GM21825 (cell line): ENCODE measurements at regions not wholly inside any gene's neighbourhood (a gene's known extent, or its start where the extent isn't known, plus 50 kb on each side); places are given as distances from the start of the nearest gene placed in this dataset.

ENCODE experiments used
- ATAC-seq: cut with Tn5 transposase; IDR thresholded peaks from one replicate; pipeline ENCODE4 v1.9.1; 2021; ENCODE audit warnings: mild to moderate bottlenecking, moderate library complexity; ENCODE audit not compliant: unreplicated experiment

- no peak for ATAC-seq
These were observed 62.6 kb upstream of the BICD1 start for GRCh38 chr12:32043928-32044549.

- ATAC-seq, result no peak
These were observed 59.1 kb upstream of the BICD1 start for GRCh38 chr12:32047357-32048212.

GRCh38 chr12:32048791-32049190 lies 57.9 kb upstream of the BICD1 start:
- ATAC-seq, result no peak

GRCh38 chr12:32049956-32050355 lies 56.7 kb upstream of the BICD1 start:
- no peak for ATAC-seq

- ATAC-seq, result no peak
These were observed 55.0 kb upstream of the BICD1 start for GRCh38 chr12:32051511-32052211.

GRCh38 chr12:32052212-32052713 lies 54.4 kb upstream of the BICD1 start:
- no peak for ATAC-seq

- no peak for ATAC-seq
These were observed 52.6 kb upstream of the BICD1 start for GRCh38 chr12:32053881-32054624.
